T-helper 2 cell treated with Interferon-gamma antibody and Interleukin-4, amounts not matched to agents 5 μg/mL and 100 μg/mL, for 36 hours (primary cell): ENCODE measurements at regions not wholly inside any gene's neighbourhood (a gene's known extent, or its start where the extent isn't known, plus 50 kb on each side); places are given as distances from the start of the nearest gene placed in this dataset.

Experiments used
- DNase-seq: peaks from one replicate; pipeline ENCODE4 v3.0.0; 2021; ENCODE audit warnings: low spot score
- H3K27ac Mint-ChIP-seq: one replicate; pipeline ENCODE4 v1.8.0; 2021; ENCODE audit warnings: mild to moderate bottlenecking, mixed read lengths
- H3K27me3 Mint-ChIP-seq: one replicate; pipeline ENCODE4 v1.8.0; 2021; ENCODE audit warnings: low read depth, mixed read lengths
- H3K36me3 Mint-ChIP-seq: one replicate; pipeline ENCODE4 v1.8.0; 2021; ENCODE audit warnings: low read depth, mixed read lengths
- H3K4me1 Mint-ChIP-seq: one replicate; pipeline ENCODE4 v1.8.0; 2021; ENCODE audit warnings: low read depth, mixed read lengths
- H3K4me3 Mint-ChIP-seq: one replicate; pipeline ENCODE4 v1.8.0; 2022; ENCODE audit warnings: mild to moderate bottlenecking, moderate library complexity, mixed read lengths
- H3K9me3 Mint-ChIP-seq: one replicate; pipeline ENCODE4 v1.8.0; 2021; ENCODE audit warnings: mixed read lengths

- Mint-ChIP-seq H3K4me1 (no peaks in the 10 kb centered on the region), H3K36me3 (no peaks in the 10 kb centered on the region), H3K27me3 (no peaks in the 10 kb centered on the region), H3K4me3 (no peak overlapping the region), H3K27ac (no peak overlapping the region), H3K9me3 (no peaks in the 10 kb centered on the region)
- no peak for DNase-seq
These were observed 49.8 kb upstream of the TRPC4 start for GRCh38 chr13:37919329-37919880.
